EL (cell line): ENCODE measurements at regions not wholly inside any gene's neighbourhood (a gene's known extent, or its start where the extent isn't known, plus 50 kb on each side); places are given as distances from the start of the nearest gene placed in this dataset.
"Not testable (repeated sequence)": the region's sequence is repeated elsewhere in the genome, so short reads cannot be mapped to it uniquely, and the experiment has no call there.

Experiments used
- DNase-seq: peaks from one replicate; pipeline ENCODE4 v3.0.0-alpha.2; 2016

DNA sequence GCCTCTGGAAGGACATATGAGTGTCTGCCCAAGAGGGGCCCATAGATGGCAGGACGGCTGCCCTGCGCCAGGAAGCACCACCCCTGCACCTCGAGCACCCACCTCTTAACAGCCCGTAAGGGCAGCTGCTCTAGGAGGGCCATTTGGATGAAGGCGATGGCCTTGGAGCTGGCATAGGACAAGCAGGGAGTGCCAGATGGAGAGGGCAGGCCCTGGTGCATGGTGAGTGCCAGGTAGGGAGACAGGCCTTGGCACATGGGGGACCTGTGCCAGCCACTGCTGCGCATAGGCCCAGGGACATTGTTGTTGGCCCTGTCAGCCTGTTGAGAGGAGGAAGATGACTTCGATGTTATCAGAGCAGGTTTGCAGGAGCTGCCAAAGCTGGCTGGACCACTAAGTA is 134.2 kb downstream of the SLC25A46 start:
- DNase-seq = no peak

DNA sequence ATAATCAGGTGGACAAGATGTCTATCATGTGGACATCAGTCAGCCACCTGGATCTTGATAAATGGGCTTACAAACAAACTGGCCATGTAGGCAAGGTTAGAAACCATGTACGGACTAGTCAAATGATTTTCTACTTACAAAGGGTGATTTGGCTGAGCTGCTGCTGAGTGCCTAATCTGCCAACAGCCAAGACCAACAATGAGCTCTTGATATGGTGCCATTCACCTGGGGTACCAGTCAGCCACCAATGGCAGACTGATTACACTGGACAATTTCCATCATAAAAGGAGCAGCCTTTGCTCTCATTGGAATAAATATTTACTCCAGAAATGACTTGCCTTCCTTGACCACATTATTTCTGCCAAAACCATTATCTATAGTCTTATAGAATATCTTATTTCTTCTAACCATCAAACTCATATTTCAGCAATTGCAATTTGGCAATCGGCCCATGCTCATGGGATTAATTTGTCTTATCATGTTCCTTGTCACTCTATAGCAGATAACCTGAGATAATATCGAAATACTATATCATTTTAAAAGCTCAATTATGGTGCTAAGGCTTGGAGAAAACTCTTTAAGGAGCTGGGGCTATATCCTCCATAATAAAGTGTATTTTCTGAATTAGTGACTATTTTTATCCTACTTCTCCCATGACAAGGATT is 135.1 kb downstream of the SLC25A46 start:
- no peak for DNase-seq

DNA sequence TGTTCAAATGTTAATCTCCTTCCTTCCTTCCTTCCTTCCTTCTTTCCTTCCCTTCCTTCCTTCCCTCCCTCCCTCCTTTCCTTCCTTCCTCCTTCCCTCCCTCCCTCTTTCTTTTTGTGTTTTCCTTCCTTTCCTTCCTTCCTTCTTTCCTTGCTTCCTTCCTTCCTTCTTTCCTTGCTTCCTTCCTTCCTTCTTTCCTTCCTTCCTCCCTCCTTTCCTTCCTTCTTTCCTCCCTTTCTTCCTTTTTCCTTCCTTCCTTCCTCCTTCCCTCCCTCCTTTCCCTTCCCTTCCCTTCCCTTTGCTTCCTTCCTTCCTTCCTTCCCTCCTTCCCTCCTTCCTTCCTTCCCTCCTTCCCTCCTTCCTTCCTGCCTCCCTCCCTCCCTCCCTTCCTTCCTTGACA is 136.3 kb downstream of the SLC25A46 start:
- not testable (repeated sequence) for DNase-seq

DNA sequence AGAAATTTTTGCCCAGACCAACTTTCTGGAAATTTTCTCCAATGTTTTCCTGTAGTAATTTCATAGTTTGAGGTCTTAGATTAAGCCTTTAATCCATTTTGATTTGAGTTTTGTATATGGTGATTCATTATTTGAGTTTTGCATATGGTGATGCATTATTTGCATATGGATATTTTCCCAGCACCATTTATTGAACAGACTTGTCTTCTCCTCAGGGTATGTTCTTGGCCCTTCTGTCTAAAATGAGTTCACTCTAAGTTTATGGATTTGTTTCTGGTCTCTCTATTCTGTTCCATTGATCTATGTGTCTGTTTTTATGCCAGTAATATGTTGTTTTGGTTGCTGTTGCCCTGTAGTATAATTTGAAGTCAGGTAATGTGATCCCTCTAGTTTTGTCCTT is 139.3 kb downstream of the SLC25A46 start:
- DNase-seq = no peak

DNA sequence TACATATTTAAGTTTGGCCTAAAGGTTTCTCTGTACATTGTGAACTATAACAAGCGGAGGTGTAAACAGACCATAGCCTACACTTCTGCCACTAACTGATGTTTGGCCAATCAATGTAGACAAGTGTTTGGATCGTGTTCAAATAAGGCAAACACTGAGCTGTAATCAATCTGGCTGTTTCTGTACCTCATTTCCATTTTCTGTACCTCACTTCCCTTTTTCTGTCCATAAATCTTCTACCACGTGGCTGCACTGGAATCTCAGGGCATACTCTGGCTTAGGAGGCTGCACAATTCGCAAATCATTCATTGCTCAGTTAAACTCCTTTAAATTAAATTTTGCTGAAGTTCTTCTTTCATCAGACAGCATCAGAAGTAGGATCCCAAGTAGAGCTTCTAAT is 140.9 kb downstream of the SLC25A46 start:
- DNase-seq = no peak

DNA sequence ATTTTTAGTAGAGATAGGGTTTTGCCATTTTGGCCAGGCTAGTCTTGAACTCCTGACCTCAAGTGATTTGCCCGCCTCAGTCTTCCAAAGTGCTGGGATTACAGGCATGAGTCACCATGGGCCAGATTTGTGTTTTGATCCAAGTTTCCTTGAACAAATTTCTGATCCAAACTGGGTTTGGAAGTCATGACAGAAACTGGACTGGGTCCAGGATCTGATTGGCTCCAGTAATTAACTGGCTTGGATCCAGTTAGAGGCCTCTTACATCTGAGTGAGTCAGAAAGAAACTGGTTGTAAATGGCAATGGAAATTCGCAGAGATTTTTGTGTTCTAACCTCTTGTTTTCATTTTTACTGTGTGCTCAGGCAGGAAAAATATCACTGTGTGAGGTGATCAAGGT is 141.6 kb downstream of the SLC25A46 start:
- peak; percentile 83 for DNase-seq

DNA sequence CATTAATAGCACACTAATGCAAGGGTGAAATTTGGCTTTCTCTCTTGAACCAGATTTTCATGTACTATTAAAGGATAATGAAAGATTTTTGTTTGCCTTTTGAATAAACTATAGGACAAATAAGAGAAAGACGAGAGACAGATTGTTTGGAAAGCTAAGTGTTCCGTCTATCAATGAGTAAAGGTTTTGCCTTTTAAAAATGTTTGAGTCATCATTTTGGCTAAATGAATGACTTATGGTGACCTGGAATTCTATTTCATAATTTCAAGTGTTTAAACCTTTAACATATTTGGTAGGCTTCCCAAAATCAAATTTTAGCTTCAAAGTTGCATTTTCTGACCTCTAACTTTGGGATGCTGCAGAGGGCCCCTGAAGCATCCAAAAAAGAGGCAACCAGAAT is 145.2 kb downstream of the SLC25A46 start:
- no peak for DNase-seq

DNA sequence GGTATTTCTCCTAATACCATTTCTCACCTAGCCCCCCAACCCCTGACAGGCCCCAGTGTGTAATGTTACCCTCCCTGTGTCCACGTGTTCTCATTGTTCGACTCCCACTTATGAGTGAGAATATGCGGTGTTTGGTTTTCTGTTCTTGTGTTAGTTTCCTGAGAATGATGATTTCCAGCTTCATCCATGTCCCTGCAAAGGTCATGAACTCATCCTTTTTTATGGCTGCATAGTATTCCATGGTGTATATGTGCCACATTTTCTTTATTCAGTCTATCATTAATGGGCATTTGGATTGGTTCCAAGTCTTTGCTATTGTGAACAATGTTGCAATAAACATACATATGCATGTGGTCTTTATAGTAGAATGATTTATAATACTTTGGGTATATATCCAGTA is 148.4 kb downstream of the SLC25A46 start:
- not testable (repeated sequence) for DNase-seq

DNA sequence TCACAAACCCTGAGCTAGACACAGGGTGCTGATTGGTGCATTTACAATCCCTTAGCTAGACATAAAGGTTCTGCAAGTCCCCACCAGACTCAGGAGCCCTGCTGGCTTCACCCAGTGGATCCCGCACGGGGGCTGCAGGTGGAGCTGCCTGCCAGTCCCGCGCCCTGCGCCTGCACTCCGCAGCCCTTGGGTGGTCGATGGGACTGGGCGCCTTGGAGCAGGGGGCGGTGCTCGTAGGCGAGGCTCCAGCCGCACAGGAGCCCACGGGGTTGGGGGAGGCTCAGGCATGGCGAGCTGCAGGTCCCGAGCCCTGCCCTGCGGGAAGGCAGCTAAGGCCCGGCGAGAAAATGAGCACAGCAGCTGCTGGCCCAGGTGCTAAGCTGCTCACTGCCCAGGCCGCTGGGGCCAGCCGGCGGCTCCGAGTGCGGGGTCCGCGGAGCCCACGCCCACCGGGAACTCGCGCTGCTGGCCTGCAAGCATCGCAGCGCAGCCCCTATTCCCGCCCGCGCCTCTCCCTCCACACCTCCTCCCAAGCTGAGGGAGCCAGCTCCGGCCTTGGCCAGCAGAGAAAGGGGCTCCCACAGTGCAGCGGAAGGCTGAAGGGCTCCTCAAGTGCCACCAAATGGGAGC is 155.2 kb downstream of the SLC25A46 start:
- DNase-seq = not testable (repeated sequence)

DNA sequence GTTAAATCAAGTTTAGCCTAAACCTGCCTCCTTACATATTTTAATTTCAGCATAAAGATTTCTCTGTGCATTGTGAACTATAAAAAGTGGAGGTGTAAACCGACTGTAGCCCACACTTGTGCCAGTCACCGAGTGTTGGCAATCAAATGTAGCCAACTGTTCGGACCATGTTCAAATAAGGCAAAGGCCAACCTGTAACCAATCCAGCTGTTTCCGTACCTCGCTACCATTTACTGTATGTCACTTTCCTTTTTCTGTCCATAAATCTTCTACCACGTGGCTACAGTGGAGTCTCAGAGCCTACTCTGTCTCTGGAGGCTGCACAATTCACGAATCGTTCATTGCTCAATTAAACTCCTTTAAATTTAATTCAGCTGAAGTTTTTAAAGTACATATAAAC is 156.0 kb downstream of the SLC25A46 start:
- DNase-seq = no peak

DNA sequence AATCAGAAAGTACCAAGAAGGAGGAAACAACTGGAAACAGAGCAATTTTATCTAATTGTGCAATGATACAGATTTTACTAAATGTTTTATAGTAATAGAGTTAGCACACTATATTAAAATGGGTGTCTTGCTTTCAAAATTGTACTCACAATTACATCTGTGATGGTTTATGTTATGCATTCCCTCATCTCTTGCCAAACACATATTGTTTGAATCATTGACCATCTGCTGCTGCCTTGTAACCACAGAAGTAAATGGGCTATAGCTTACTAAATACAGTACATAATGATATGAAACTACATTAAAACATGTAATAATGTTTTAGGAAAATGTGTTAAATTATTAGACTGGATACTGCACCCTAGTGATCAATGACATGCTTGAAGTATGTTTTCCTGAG is 158.1 kb downstream of the SLC25A46 start:
- DNase-seq = peak; percentile 50

DNA sequence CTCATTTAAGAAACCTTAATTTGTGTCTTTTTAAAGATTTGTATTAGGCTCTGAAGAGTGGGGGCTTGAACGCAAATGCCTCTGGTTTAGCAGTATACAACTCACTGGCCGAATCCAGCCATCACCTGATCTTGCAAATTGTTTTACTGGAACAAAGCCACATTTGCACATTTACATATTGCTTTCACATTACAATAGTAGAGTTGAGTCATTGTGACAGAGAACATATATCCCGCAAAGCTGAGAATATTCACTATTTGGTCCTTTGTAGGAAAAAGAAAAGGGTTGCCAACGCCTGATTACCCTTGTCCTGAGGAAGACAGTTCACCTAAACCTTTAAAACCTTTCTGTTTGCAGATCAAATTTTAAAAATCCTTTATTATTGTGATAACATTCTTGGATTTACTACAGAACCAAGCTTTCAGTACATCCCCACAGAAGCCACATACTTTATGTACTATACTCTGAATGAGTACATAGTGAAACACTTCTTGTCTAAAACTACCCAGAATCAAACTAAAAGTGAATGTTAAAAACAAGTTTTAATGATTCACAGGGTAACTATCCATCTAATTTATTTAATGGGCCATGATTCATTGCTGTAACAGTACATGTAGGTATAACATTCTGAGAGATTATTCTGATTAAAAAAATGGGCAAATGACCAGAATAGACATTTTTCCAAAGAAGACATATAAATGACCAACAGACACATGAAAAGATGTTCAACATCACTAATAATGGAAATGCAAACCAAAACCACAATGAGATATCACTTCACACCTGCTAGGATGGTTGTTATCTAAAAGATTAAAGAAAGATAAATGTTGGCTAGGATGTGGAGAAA is 161.0 kb downstream of the SLC25A46 start:
- DNase-seq = peak; percentile 70

DNA sequence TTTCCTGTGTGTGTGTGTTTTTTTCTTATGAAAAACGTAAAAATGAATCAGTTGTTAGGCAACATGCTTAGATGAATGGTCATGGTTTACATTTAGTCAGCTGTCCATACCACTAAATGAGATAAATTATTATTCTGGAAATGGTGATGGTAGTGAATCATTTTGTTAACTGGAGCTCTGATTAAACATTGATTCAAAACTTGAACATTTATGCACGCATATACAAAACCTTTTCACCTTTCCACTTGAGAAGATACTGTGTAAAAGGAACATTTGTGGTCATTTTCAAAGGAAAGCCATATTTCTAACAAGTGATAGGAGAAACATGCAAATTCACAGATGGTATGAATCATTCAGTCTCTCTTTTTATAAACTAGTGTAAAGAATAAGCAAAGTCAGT is 162.0 kb downstream of the SLC25A46 start:
- peak; percentile 84 for DNase-seq

DNA sequence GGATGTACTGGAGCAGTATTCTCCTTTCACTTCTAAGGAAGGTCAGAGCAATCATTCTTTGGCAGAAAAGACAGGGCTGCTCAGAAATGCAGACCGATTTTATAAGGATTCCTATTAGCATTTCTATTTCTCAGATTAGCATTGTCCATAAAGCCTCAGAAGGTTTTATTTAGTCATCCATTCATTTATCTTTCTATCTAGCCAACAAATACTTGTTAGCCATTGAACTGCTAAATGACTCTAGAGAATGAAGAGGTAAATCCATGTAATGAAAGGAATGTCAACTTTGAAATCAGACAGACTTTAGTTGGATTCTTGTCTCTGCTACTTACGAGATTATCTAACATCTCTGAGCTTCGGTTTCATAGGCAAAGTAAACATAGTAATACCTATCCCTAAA is 165.2 kb downstream of the SLC25A46 start:
- no peak for DNase-seq

DNA sequence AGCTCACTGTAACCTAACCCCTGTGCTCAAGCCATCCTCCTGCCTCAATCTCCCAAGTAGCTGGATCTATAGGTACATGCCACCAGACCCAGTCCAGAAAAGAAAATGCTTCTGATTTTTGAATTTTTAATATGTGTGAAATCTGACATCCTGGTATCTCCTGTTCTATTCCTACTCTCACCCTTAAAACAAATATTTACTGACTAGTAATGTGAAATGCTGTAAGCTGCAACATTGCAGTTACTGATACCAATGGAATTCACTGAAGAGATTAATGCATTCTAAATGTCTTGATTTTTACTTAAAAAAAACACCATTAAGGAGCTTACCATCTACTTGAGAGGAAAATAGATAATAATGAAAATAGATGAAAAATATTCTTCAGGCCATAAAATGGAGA is 162.7 kb upstream of the TSLP start:
- no peak for DNase-seq

DNA sequence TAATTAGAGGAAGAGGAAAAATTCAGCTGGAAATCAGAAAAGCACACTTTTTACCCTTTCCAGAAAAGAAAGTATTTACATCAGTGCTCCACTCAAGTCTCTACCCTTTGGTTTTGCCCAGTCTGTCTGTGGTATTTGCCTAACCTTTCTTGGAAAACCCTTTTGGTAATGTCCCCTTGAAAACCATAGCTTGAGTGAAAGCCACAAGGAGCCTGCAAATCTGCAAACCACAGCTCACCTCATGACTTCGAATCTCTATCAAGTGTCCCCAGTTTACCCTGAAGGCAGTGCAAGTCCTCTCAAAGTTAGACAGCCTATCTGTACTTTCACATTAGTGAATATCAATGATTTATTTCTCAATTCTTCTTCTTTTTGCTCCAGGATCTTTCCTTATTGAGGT is 162.1 kb upstream of the TSLP start:
- DNase-seq = no peak

DNA sequence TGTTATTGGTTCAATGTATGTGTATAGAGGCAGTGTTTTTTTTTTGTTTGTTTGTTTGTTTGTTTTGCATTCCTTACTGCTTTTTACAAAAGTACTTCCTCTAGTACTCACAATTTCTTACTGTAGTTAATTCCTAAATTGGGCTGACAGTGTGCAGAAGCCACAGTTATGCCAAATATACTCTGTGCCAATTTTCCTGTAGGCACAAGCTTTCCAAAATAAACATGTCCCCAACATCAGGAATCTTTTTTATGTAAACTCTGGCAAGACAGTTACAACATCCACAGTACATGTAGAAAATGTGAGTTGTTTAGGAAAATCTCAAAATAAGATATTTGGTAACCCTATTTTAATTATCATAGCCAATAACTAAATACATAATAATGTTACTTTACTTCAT is 161.6 kb upstream of the TSLP start:
- peak; percentile 69 for DNase-seq

DNA sequence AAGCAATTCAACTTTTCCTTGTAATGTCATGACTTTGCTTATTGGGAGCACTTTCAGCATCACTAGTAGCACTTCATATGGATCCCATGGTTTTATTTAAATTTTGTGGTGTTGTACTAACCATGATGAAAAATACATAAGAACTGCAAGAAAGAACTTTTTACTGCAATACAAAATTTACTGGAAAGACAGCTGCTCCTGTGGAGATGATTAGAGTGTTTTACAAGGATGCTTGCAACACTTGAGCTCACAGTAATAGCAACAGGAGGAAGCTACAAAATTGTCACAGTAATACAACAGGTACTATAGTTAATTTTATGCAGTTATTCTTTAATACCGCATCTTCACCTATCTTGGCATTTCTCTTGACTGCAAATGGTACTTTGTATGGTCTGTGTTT is 158.3 kb upstream of the TSLP start:
- no peak for DNase-seq

DNA sequence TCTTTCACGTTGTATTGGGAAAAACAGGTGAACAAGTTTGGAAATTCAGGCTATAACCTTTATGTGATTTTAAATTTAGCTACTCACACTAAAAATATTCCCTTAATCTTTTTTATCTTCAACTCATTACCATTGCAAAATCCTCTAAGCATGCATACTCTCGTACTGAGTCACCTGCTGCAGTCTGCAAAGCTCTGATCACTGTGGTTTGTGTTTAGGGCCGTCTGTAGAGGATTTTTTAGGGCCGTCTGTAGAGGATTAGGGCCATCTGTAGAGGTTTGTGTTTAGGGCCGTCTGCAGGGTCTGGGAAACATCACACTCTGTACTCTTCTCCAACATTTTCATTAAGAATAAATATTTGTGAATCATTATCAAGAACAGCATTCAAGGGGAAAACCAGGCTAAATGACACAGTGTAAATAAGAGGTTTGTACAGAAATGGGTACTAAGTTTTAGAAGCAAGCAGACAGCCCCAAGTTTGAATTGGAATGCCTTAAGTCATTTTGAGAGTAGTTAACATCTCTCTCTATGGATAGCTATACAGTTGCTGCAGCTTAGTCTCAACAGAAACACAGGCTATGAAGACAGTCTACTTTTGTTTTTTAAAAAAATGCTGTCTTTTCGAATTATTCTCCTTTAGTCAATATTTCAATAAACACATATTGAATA is 155.0 kb upstream of the TSLP start:
- peak; percentile 91 for DNase-seq

DNA sequence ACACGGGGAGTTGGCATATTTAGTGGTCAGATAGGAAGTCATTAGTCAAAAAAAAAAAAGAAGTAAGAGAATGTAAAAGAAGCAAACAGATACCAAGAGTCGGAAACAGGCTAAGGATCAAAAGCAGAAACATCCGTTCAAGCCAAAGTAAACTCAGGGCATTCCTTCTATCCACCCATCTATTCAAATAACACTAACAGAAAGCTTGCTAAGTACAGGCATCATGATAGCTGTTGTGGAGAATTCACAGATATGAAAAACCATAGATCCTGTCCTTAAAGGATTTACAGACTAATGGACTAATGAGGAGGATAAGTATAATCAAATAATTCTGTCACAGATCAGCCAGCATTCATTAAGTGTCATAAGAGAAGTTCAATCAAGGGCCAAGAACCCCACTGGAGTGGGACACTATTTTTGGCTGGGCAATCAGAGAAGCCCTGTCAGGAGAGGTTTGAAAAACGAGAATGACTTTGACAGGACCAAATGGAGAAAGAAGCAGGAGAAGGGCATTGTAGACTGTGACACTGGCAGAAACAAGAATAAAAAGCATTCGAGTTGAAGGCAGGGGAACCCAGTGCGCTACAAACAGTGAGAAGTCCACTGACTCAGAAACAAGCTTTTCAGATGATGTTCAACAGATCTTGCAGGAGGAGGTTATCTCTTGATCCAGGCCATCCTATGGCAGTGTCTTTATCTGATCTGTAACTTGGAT is 154.2 kb upstream of the TSLP start:
- DNase-seq = peak; percentile 42

DNA sequence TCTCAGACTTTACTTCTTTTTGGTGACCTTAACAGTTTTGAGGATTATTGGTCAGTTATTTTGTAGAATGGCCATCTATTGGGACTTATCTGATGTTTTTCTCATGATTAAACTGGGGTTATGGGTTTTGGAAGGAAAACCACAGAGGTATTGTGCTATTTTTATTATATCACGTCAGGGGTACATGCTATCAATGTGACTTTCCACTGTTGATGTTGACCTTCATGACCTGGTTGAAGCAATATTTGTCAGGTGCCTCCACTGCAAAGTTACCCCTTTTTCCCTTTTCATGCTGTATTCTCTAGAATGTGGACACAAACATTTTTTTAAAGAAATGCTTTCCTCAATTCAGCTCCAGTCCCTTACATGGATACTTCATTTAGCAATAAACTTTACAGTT is 152.8 kb upstream of the TSLP start:
- DNase-seq = no peak

DNA sequence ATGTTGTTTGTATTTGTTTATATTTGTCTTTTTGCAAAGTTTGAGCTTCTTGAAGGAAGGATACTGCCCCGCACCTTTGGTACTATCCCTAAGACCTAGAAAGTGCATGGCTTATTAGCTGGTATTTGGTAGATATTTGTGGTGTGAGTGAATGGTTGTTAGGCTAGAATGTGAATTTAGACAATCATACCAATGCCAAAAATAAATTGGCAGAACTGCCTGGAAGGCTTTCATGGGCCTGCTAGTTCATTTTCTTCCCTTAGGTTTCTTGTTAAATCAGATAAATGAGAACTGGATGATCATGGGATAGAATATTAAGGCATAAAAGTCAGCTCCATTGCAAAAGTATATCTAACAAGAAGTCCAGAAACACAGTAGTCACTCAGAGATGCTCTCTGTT is 147.5 kb upstream of the TSLP start:
- DNase-seq = no peak

DNA sequence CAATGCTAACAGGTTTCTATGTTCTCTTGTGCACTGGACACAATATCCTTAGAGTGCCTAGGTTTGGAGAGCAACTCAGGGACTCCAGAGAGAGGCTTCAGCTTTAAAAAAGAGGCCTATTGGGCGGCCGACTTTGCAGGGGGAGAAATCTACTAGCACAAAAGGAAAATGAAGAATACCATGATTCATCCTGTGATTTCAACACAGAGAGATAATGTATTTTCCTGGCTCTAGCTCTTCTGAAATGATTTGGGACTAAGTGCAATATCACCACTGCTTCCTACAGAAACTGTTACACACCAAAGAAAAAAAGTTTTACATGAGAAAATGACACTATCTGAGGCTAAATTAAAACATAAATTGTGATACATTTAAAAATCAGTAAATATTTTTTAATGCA is 146.1 kb upstream of the TSLP start:
- no peak for DNase-seq
